Prostate gland (tissue), 2 donors: ENCODE measurements at regions not wholly inside any gene's neighbourhood (a gene's known extent, or its start where the extent isn't known, plus 50 kb on each side); places are given as distances from the start of the nearest gene placed in this dataset.
"Not testable (repeated sequence)": the region's sequence is repeated elsewhere in the genome, so short reads cannot be mapped to it uniquely, and the experiment has no call there.

ENCODE experiments used
- DNase-seq: peaks from one replicate; pipeline ENCODE4 v3.0.0-alpha.2; 2019; ENCODE audit warnings: low spot score
- H3K27ac ChIP-seq, 2 donors: fragments of 200-600 bp; sonication (generic); 2 replicates each; pipeline ENCODE4 v1.5.1; 2017 to 2019
- H3K27me3 ChIP-seq: fragments of 200-600 bp; sonication (generic); replicated peaks from 2 replicates; pipeline ENCODE4 v1.5.1; 2019; ENCODE audit not compliant: insufficient read depth
- H3K36me3 ChIP-seq, 2 donors: fragments of 200-600 bp; sonication (generic); 1 replicate in 1 of 2; 2 replicates in 1 of 2; pipeline versions ENCODE4 v1.5.1 to v1.8.1; 2017 to 2019
- H3K4me1 ChIP-seq: fragments of 200-600 bp; sonication (generic); replicated peaks from 2 replicates; pipeline ENCODE4 v1.5.1; 2019
- H3K4me3 ChIP-seq, 2 donors: fragments of 200-600 bp; sonication (generic); 2 replicates each; pipeline ENCODE4 v1.5.1; 2017 to 2019
- H3K9me3 ChIP-seq: fragments of 200-600 bp; sonication (generic); 2 replicates; pipeline ENCODE4 v1.5.1; 2017
- POLR2A ChIP-seq: fragments of 450-650 bp; IDR thresholded peaks from one replicate; pipeline ENCODE4 v1.6.1; 2016; ENCODE audit warnings: antibody characterized with exemption, mild to moderate bottlenecking
- POLR2AphosphoS5 ChIP-seq: sonication (generic); formaldehyde crosslinking; IDR thresholded peaks from one replicate; pipeline ENCODE4 v1.6.1; 2017; ENCODE audit warnings: antibody characterized with exemption
- WGBS: methylation state at CpG from one replicate; pipeline ENCODE4 v1.1.5; 2018; 5-methylcytosine and 5-hydroxymethylcytosine counted together
- intact Hi-C: fragments of 100-400 bp; cut with DNase I; formaldehyde crosslinking; loops from one replicate; pipeline ENCODE4 v1.14.2; 2022
- TF ChIP-seq, protein P1 (sequence below), 4 experiments: fragments of 200-600 bp in 2 of 4; fragments of 450-650 bp in 2 of 4; sonication (generic) in 2 of 4; IDR thresholded peaks; 1 replicate in 3 of 4; 2 replicates in 1 of 4; pipeline ENCODE4 v1.5.1; 2016 to 2019; ENCODE audit warnings: antibody characterized with exemption in 4 of 4, mild to moderate bottlenecking in 2 of 4, moderate library complexity in 2 of 4

- H3K27me3 ChIP-seq, result peaks cover 2% of the 10 kb centered on the region
- DNase-seq, result no peak
- TF ChIP-seq POLR2AphosphoS5 (no peak), POLR2A (no peak)
- TF ChIP-seq, protein P1, sequence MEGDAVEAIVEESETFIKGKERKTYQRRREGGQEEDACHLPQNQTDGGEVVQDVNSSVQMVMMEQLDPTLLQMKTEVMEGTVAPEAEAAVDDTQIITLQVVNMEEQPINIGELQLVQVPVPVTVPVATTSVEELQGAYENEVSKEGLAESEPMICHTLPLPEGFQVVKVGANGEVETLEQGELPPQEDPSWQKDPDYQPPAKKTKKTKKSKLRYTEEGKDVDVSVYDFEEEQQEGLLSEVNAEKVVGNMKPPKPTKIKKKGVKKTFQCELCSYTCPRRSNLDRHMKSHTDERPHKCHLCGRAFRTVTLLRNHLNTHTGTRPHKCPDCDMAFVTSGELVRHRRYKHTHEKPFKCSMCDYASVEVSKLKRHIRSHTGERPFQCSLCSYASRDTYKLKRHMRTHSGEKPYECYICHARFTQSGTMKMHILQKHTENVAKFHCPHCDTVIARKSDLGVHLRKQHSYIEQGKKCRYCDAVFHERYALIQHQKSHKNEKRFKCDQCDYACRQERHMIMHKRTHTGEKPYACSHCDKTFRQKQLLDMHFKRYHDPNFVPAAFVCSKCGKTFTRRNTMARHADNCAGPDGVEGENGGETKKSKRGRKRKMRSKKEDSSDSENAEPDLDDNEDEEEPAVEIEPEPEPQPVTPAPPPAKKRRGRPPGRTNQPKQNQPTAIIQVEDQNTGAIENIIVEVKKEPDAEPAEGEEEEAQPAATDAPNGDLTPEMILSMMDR (IDR thresholded peaks at IDR 0.05), result no peak
- WGBS, result 70% methylated on average over 19 of the region's 19 CpGs
- H3K36me3 ChIP-seq, result no peaks in the 10 kb centered on the region
- H3K27ac ChIP-seq, result no peak overlapping the region
- H3K4me1 ChIP-seq, result no peaks in the 10 kb centered on the region
- H3K9me3 ChIP-seq, result no peaks in the 10 kb centered on the region
- no peak overlapping the region for H3K4me3 ChIP-seq
- intact Hi-C loops, result no loop called here
Measured at GRCh38 chr22:47872761-47873535, 1110.5 kb downstream of the TBC1D22A start.

DNA sequence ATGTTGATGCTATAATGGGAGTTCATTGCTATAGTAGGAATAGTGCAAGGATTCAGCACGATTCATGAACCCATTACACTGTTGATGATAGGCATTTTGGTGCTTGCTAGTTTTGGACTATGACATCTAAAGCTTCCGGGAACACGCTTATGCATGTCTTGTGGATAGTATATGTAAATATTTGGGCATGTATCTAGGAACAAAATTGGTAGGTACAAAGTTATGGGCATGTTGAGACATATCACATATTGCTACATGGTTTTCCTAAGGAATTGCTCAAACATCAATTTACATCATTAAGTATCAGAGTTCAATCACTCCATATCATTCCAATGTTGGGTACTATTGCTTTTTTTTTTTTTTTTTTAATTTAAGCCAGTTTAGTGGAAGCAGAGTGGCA lies 1103.2 kb downstream of the TBC1D22A start:
- intact Hi-C loops, result no loop called here
- Histone ChIP-seq H3K27me3 (no peaks in the 10 kb centered on the region), H3K9me3 (no peaks in the 10 kb centered on the region), H3K4me1 (no peaks in the 10 kb centered on the region), H3K4me3 (no peak overlapping the region), H3K27ac (no peak overlapping the region), H3K36me3 (no peaks in the 10 kb centered on the region)
- 72% methylated on average over 3 of the region's 3 CpGs for WGBS
- TF ChIP-seq POLR2AphosphoS5 (no peak), POLR2A (no peak)
- TF ChIP-seq, protein P1 (IDR thresholded peaks at IDR 0.05), result no peak
- no peak for DNase-seq

DNA sequence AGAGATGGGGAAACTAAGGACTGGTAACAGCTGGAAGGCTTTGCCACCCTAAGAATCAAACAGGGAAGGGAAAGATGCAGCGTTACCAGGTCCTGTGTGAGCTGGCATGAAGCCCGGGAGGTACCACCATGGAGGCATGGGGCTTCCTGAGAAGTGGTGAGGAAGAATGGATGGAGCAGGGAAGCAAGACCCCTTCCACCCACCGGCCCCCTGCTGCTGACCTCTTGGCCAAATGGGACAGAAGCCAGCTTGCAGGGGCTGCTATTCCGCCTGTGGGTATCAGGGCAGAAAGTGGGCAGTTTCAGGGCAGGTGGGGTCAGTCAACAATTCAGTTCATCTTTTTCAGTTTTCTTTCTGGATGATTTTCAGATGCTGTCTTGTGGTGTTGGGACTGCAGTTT lies 1099.9 kb downstream of the TBC1D22A start:
- 86% methylated on average over 4 of the region's 4 CpGs for WGBS
- Histone ChIP-seq H3K27me3 (no peaks in the 10 kb centered on the region), H3K36me3 (no peaks in the 10 kb centered on the region), H3K9me3 (no peaks in the 10 kb centered on the region), H3K4me1 (no peaks in the 10 kb centered on the region), H3K27ac (no peak overlapping the region), H3K4me3 (no peak overlapping the region)
- DNase-seq, result no peak
- intact Hi-C loops, result no loop called here
- TF ChIP-seq POLR2A (no peak), POLR2AphosphoS5 (no peak)
- TF ChIP-seq, protein P1 (IDR thresholded peaks at IDR 0.05), result no peak

DNA sequence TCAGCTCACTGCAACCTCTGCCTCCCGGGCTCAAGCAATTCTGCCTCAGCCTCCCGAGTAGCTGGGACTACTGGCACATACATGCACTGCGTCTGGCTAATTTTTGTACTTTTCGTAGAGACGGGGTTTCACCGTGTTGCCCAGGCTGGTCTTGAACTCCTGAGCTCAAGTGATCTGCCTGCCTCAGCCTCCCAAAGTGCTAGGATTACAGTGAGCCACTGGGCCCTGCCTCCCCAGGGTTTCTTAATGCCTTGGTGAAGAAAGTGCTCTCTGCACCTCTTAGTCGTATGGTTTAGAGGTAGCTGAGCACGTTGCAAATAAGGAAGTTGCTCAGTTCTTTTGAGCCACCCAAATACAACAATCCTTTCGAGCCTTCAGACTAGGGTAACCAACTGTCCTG lies 1098.5 kb downstream of the TBC1D22A start:
- DNase-seq, H3K4me1 ChIP-seq, H3K27ac ChIP-seq, H3K27me3 ChIP-seq, H3K36me3 ChIP-seq, intact Hi-C loops, H3K4me3 ChIP-seq, H3K9me3 ChIP-seq: not testable (repeated sequence)
- 82% methylated on average over 9 of the region's 9 CpGs for WGBS

DNA sequence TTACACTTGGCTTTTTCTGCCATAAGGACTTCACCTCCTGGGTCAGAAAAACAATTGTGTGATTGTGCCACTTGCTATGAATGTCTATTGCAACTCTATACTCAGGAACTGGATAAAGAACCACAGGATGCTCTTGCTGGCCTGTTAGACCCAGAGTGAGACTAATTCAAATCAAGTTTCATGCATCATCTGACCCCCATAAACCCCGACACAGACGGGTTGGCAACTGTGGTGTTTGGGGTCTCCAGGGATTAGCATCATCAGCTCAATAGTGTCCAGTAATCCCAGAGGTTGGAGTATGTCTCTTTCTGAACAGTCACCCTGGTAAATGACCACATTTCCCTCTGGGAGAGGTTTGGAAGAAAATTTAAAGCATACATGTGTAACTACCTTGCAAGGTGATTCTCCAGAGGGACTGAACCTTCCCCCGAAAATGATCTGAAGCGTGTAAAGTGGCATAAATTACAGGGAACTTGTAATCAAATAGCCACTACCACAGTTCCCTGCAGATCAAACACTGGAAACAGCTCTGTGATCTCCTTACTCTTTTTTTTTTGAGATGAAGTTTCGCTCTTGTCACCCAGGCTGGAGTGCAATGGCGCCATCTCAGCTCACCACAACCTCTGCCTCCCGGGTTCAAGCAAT lies 1097.6 kb downstream of the TBC1D22A start:
- H3K9me3 ChIP-seq, result no peaks in the 10 kb centered on the region
- no peak overlapping the region for H3K4me3 ChIP-seq
- DNase-seq, result no peak
- no peaks in the 10 kb centered on the region for H3K4me1 ChIP-seq
- no peaks in the 10 kb centered on the region for H3K27me3 ChIP-seq
- TF ChIP-seq, protein P1 (IDR thresholded peaks at IDR 0.05), result no peak
- no peak for TF ChIP-seq POLR2A
- no peak for TF ChIP-seq POLR2AphosphoS5
- H3K36me3 ChIP-seq, result no peaks in the 10 kb centered on the region
- intact Hi-C loops, result no loop called here
- WGBS, result 72% methylated on average over 7 of the region's 7 CpGs
- H3K27ac ChIP-seq, result no peak overlapping the region
